HG03175 (cell line): ENCODE measurements at regions not wholly inside any gene's neighbourhood (a gene's known extent, or its start where the extent isn't known, plus 50 kb on each side); places are given as distances from the start of the nearest gene placed in this dataset.
A peak's percentile ranks its signal among the peaks of the same experiment; 100 is the strongest.

Source experiments
- ATAC-seq: cut with Tn5 transposase; IDR thresholded peaks from one replicate; pipeline ENCODE4 v1.9.1; 2021; ENCODE audit warnings: mild to moderate bottlenecking, moderate library complexity; ENCODE audit not compliant: unreplicated experiment

GRCh38 chr2:128467321-128467969 lies 148.8 kb upstream of the HS6ST1 start:
- no peak for ATAC-seq

GRCh38 chr2:128468186-128468920 lies 149.7 kb upstream of the HS6ST1 start:
- ATAC-seq = no peak

- no peak for ATAC-seq
Observed at GRCh38 chr2:128469203-128469602, 150.5 kb upstream of the HS6ST1 start.

- ATAC-seq = no peak
Observed at GRCh38 chr2:128469875-128470274, 151.2 kb upstream of the HS6ST1 start.

- peak; percentile 32 for ATAC-seq
Observed at GRCh38 chr2:128472789-128473174, 154.1 kb upstream of the HS6ST1 start.

- peak; percentile 58 for ATAC-seq
Observed at GRCh38 chr2:128473175-128474035, 154.7 kb upstream of the HS6ST1 start.

- no peak for ATAC-seq
Observed at GRCh38 chr2:128474036-128474955, 155.6 kb upstream of the HS6ST1 start.

GRCh38 chr2:128474962-128475361 lies 156.3 kb upstream of the HS6ST1 start:
- ATAC-seq = no peak

- ATAC-seq = no peak
Observed at GRCh38 chr2:128475427-128476211, 157.0 kb upstream of the HS6ST1 start.

- no peak for ATAC-seq
Observed at GRCh38 chr2:128477026-128477820, 158.6 kb upstream of the HS6ST1 start.

GRCh38 chr2:128477891-128478290 lies 159.2 kb upstream of the HS6ST1 start:
- ATAC-seq = no peak

- no peak for ATAC-seq
Observed at GRCh38 chr2:128485761-128486639, 167.3 kb upstream of the HS6ST1 start.

GRCh38 chr2:128486640-128487375 lies 168.1 kb upstream of the HS6ST1 start:
- ATAC-seq = no peak

- ATAC-seq = no peak
Observed at GRCh38 chr2:128487650-128488387, 169.2 kb upstream of the HS6ST1 start.

GRCh38 chr2:128488434-128488833 lies 169.8 kb upstream of the HS6ST1 start:
- no peak for ATAC-seq

GRCh38 chr2:128489526-128490273 lies 171.0 kb upstream of the HS6ST1 start:
- ATAC-seq = no peak
